GM10266 (cell line): ENCODE measurements at regions not wholly inside any gene's neighbourhood (a gene's known extent, or its start where the extent isn't known, plus 50 kb on each side); places are given as distances from the start of the nearest gene placed in this dataset.

ENCODE experiments used
- DNase-seq: peaks from one replicate; pipeline ENCODE4 v3.0.0; 2012; ENCODE audit errors: extremely low spot score
- TF ChIP-seq, protein P1 (sequence below): IDR thresholded peaks from 2 replicates; pipeline ENCODE4 v1.5.1; 2012; ENCODE audit warnings: mild to moderate bottlenecking, low read depth; ENCODE audit not compliant: control insufficient read depth, insufficient read depth; ENCODE audit errors: missing control alignments

DNA sequence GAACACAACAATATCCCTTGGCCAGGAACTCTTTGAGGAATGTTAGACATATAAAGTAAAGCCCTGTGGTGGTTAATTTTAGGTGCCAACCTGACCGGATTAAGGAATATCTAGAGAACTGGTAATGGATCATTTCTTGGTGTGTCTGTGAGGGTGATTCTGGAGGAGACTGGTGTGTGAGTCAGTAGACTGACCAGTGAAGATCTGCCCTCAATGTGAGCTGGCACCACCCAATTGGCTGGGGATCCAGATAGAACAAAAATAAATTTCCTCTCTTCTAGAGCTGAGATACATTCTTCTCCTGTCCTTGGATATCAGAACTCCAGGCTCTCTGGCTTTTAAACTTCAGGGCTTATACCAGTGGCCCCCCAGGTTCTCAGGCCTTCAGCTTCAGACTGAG, 56.2 kb upstream of the TNPO1 start:
- TF ChIP-seq, protein P1, sequence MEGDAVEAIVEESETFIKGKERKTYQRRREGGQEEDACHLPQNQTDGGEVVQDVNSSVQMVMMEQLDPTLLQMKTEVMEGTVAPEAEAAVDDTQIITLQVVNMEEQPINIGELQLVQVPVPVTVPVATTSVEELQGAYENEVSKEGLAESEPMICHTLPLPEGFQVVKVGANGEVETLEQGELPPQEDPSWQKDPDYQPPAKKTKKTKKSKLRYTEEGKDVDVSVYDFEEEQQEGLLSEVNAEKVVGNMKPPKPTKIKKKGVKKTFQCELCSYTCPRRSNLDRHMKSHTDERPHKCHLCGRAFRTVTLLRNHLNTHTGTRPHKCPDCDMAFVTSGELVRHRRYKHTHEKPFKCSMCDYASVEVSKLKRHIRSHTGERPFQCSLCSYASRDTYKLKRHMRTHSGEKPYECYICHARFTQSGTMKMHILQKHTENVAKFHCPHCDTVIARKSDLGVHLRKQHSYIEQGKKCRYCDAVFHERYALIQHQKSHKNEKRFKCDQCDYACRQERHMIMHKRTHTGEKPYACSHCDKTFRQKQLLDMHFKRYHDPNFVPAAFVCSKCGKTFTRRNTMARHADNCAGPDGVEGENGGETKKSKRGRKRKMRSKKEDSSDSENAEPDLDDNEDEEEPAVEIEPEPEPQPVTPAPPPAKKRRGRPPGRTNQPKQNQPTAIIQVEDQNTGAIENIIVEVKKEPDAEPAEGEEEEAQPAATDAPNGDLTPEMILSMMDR = no peak
- no peak for DNase-seq

DNA sequence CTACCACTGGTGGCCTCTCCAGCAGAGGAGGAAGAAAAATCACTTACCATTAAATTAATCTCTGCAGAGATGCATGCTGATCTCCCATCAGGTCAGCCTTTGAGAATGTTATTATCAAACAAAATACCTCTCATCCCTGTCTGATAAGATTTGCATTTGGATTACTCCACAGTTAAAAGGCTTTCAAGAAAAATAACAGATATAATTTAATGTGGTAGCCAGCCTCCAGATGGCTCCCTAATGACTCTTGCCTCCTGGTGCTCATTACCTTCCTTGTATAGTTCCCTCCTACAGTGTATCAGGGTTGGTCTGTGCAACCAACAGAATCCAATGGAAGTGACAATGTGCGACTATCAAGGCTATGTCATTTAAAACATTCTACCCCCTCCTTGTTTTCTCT, 63.6 kb upstream of the TNPO1 start:
- TF ChIP-seq, protein P1 = no peak
- no peak for DNase-seq

DNA sequence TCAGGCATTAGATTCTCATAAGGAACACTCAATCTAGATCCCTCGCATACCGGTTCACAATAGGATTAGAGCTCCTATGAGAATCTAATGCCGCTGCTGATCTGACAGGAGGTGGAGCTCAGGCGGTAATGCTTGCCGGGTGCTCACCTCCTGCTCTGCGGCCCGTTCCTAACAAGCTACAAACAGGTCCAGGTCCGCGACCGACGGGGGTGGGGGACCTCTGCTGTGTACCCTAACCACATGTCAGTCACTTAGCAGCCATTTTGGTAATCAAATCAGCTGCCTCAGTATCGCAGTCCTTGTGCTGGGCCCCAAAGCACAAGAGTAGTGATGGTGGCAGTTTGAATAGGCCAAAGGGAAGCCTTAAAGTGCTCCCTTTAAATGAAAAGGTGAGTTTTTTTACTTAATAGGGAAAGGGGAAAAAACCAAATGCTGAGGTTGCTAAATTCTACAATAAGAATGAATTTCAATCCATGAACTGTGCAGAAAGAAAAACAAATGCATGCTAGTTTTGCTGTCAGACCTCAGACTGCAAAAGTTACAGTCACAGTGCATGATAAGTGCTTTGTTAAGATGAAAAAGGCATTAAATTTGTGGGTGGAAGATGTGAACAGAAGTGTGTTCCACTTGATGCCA, 67.0 kb upstream of the TNPO1 start:
- DNase-seq = no peak
- TF ChIP-seq, protein P1 = no peak

DNA sequence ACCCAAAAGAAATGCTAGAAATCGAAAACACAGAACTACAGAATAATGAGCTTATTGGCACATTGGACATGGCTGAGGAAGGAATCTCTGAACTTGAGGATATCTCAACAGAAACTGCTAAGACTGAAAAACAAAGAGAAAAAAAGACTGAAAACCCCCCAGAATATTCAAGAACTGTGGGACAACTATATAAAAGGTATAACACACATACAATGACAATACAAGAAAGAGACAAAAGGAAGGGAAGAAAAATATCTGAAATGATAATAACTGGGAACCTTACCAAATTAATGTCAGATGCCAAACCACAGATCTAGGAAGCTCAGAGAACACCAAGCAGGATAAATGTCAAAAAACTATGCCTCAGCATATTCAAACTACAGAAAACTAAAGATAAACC, 68.6 kb upstream of the TNPO1 start:
- no peak for DNase-seq
- TF ChIP-seq, protein P1 = no peak

DNA sequence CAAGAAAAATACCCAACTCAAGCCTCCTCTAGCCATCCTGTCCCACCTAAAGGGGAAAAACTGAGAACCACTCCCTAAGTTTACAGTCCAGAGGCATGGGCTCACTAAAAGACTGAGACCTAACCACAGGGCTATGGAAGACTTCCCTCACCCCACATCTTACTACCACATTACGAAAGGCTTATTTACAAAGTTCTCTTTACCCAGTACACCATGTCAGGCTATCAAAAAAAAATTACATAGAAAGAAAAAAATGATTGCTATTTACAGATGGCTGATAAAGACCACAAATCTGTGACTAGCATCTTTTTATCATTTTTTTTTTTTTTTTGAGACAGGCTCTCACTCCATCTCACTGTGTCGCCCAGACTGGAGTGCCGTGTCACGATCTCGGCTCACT, 69.7 kb upstream of the TNPO1 start:
- TF ChIP-seq, protein P1 = no peak
- no peak for DNase-seq

DNA sequence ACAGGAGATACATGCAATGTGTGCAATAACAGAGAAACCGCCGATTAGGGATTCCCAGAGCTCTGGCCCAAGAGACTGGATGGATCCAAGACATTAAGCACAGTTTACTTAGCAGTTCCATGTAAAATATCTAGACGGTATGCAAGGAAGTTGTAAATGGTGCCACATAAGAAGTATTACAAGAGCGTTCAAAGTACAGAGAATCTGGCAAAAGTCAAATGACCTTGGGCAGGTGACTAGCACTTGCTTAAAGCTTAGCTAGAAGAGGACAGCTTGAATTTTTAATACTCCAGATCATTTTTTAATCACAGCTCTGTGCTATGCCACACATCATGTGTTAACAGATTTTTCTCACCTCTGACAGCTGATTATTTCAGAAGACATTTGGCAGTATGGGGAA, 72.3 kb upstream of the TNPO1 start:
- no peak for DNase-seq
- TF ChIP-seq, protein P1 = no peak

DNA sequence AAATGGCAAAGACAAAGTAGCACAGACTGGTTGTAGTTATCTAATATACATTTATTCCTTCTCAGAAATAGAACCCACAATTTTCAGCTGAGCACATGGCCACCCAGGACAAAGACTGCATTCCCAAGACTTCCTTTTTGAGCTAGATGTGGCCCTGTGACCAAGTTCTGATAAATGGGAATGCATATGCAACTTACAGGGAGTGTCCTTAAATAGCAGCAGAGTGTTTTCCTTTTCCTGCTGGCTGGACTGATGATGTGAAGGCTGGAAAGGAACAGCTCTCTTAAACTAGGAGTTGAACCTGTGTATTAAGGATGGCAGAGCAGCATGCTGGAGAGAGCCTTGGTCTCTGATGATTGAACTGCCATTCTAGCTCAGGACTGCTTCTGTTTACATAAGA, 74.7 kb upstream of the TNPO1 start:
- TF ChIP-seq, protein P1 = no peak
- no peak for DNase-seq
